22Rv1 (cell line): ENCODE measurements at regions not wholly inside any gene's neighbourhood (a gene's known extent, or its start where the extent isn't known, plus 50 kb on each side); places are given as distances from the start of the nearest gene placed in this dataset.

Source experiments
- H3K27ac ChIP-seq: fragments of 450-650 bp; 2 replicates; pipeline ENCODE4 v1.5.1; 2017
- CTCF ChIP-seq: fragments of 450-650 bp; IDR thresholded peaks from 2 replicates; pipeline ENCODE4 v1.5.1; 2017; ENCODE audit warnings: mild to moderate bottlenecking
- ZFX ChIP-seq: fragments of 450-650 bp; IDR thresholded peaks from 2 replicates; pipeline ENCODE4 v1.6.1; 2017; ENCODE audit warnings: antibody characterized with exemption, borderline replicate concordance

- H3K27ac ChIP-seq = no peak overlapping the region
- TF ChIP-seq ZFX (no peak), CTCF (no peak)
These were observed 156.7 kb upstream of the LRFN2 start for GRCh38 chr6:40743690-40744446.

- no peak overlapping the region for H3K27ac ChIP-seq
- TF ChIP-seq CTCF (no peak), ZFX (no peak)
These were observed 156.1 kb upstream of the LRFN2 start for GRCh38 chr6:40743226-40743625.

GRCh38 chr6:40740518-40740917, 153.4 kb upstream of the LRFN2 start:
- H3K27ac ChIP-seq = no peak overlapping the region
- no peak for TF ChIP-seq CTCF
- no peak for TF ChIP-seq ZFX

- no peak overlapping the region for H3K27ac ChIP-seq
- TF ChIP-seq CTCF (no peak), ZFX (no peak)
These were observed 151.5 kb upstream of the LRFN2 start for GRCh38 chr6:40738551-40739193.

GRCh38 chr6:40735521-40735920, 148.4 kb upstream of the LRFN2 start:
- TF ChIP-seq ZFX (no peak), CTCF (no peak)
- no peak overlapping the region for H3K27ac ChIP-seq

- no peak overlapping the region for H3K27ac ChIP-seq
- TF ChIP-seq ZFX = no peak
- TF ChIP-seq CTCF = no peak
These were observed 148.0 kb upstream of the LRFN2 start for GRCh38 chr6:40735121-40735520.

- H3K27ac ChIP-seq = no peak overlapping the region
- TF ChIP-seq ZFX (no peak), CTCF (no peak)
These were observed 147.4 kb upstream of the LRFN2 start for GRCh38 chr6:40734607-40735006.
